GM18868 (cell line): ENCODE measurements at regions not wholly inside any gene's neighbourhood (a gene's known extent, or its start where the extent isn't known, plus 50 kb on each side); places are given as distances from the start of the nearest gene placed in this dataset.

Experiments used
- ATAC-seq: cut with Tn5 transposase; IDR thresholded peaks from one replicate; pipeline ENCODE4 v1.9.1; 2021; ENCODE audit warnings: mild to moderate bottlenecking, moderate library complexity; ENCODE audit not compliant: unreplicated experiment

- ATAC-seq: peak; percentile 77
Observed at GRCh38 chr21:32135401-32136363, 143.2 kb downstream of the MIS18A start.

GRCh38 chr21:32134441-32135130 is 144.3 kb downstream of the MIS18A start:
- ATAC-seq: no peak

GRCh38 chr21:32132881-32133280 is 146.0 kb downstream of the MIS18A start:
- ATAC-seq: no peak

- ATAC-seq: no peak
Observed at GRCh38 chr21:32132409-32132808, 146.4 kb downstream of the MIS18A start.

GRCh38 chr21:32131960-32132359 is 146.9 kb downstream of the MIS18A start:
- ATAC-seq: no peak

GRCh38 chr21:32131164-32131563 is 147.7 kb downstream of the MIS18A start:
- no peak for ATAC-seq

- ATAC-seq: no peak
Observed at GRCh38 chr21:32130031-32130891, 148.6 kb downstream of the MIS18A start.

- no peak for ATAC-seq
Observed at GRCh38 chr21:32127081-32127480, 151.8 kb downstream of the MIS18A start.

- ATAC-seq: no peak
Observed at GRCh38 chr21:32122082-32122481, 156.8 kb downstream of the MIS18A start.

- no peak for ATAC-seq
Observed at GRCh38 chr21:32120230-32120629, 158.6 kb downstream of the MIS18A start.

- no peak for ATAC-seq
Observed at GRCh38 chr21:32119811-32120210, 159.0 kb downstream of the MIS18A start.

GRCh38 chr21:32119389-32119788 is 159.5 kb downstream of the MIS18A start:
- no peak for ATAC-seq

GRCh38 chr21:32114419-32115035 is 164.3 kb downstream of the MIS18A start:
- no peak for ATAC-seq

GRCh38 chr21:32113486-32113885 is 165.4 kb downstream of the MIS18A start:
- ATAC-seq: no peak

GRCh38 chr21:32112195-32112594 is 166.7 kb downstream of the MIS18A start:
- no peak for ATAC-seq

GRCh38 chr21:32108566-32108965 is 170.3 kb downstream of the MIS18A start:
- no peak for ATAC-seq

GRCh38 chr21:32103361-32103760 is 175.5 kb downstream of the MIS18A start:
- ATAC-seq: no peak

- no peak for ATAC-seq
Observed at GRCh38 chr21:32102426-32102825, 176.4 kb downstream of the MIS18A start.

- ATAC-seq: no peak
Observed at GRCh38 chr21:32101277-32101676, 177.6 kb downstream of the MIS18A start.

GRCh38 chr21:32100423-32100822 is 178.4 kb downstream of the MIS18A start:
- no peak for ATAC-seq
